Astrocyte of the spinal cord (primary cell): ENCODE measurements at regions not wholly inside any gene's neighbourhood (a gene's known extent, or its start where the extent isn't known, plus 50 kb on each side); places are given as distances from the start of the nearest gene placed in this dataset.

ENCODE experiments used
- DNase-seq: peaks from one replicate; pipeline ENCODE4 v3.0.0; 2011; ENCODE audit warnings: low read depth, low spot score
- H3K4me3 ChIP-seq: 2 replicates; pipeline ENCODE4 v1.5.1; 2011; ENCODE audit warnings: low read depth, mild to moderate bottlenecking, low read length, moderate library complexity
- in situ Hi-C: cut with HindIII; loops from 2 replicates; pipeline ENCODE4 v1.10.0; 2017; ENCODE audit warnings: low sequenced_read_pairs
- TF ChIP-seq, protein P1 (sequence below): IDR thresholded peaks from 2 replicates; pipeline ENCODE4 v1.5.1; 2012; ENCODE audit warnings: low read depth, mild to moderate bottlenecking, low read length, inconsistent platforms

- in situ Hi-C loops, result no loop called here
- no peak overlapping the region for H3K4me3 ChIP-seq
- TF ChIP-seq, protein P1, sequence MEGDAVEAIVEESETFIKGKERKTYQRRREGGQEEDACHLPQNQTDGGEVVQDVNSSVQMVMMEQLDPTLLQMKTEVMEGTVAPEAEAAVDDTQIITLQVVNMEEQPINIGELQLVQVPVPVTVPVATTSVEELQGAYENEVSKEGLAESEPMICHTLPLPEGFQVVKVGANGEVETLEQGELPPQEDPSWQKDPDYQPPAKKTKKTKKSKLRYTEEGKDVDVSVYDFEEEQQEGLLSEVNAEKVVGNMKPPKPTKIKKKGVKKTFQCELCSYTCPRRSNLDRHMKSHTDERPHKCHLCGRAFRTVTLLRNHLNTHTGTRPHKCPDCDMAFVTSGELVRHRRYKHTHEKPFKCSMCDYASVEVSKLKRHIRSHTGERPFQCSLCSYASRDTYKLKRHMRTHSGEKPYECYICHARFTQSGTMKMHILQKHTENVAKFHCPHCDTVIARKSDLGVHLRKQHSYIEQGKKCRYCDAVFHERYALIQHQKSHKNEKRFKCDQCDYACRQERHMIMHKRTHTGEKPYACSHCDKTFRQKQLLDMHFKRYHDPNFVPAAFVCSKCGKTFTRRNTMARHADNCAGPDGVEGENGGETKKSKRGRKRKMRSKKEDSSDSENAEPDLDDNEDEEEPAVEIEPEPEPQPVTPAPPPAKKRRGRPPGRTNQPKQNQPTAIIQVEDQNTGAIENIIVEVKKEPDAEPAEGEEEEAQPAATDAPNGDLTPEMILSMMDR, result no peak
- no peak for DNase-seq
These were observed 214.1 kb upstream of the NRIP1 start for GRCh38 chr21:15278851-15279250.

DNA sequence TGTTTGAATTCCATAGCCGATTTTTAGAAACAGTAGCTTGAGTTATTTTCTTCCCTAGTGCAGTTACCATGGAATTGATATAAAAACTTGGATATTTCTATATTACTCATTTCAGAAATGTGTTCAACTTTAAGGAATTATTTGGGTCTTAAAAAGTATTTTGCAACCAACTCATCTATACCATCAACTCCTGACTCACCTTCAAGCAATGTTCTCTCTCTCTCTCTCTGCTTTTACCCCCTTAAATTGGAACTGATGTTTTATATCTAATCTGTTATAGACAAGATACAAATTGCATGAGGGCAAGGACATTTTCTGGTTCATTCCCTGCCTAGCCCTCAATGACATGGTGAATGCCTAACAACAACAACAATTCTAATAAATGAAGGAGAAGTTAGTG is 214.7 kb upstream of the NRIP1 start:
- in situ Hi-C loops, result no loop called here
- H3K4me3 ChIP-seq, result no peak overlapping the region
- DNase-seq, result no peak
- TF ChIP-seq, protein P1, result no peak

GRCh38 chr21:15281714-15282113 is 216.9 kb upstream of the NRIP1 start:
- in situ Hi-C loops, result no loop called here
- H3K4me3 ChIP-seq, result no peak overlapping the region
- DNase-seq, result no peak
- TF ChIP-seq, protein P1, result no peak

- TF ChIP-seq, protein P1, result no peak
- DNase-seq, result peak; percentile 19
- H3K4me3 ChIP-seq, result no peak overlapping the region
- in situ Hi-C loops, result no loop called here
These were observed 217.9 kb upstream of the NRIP1 start for GRCh38 chr21:15282665-15283064.

DNA sequence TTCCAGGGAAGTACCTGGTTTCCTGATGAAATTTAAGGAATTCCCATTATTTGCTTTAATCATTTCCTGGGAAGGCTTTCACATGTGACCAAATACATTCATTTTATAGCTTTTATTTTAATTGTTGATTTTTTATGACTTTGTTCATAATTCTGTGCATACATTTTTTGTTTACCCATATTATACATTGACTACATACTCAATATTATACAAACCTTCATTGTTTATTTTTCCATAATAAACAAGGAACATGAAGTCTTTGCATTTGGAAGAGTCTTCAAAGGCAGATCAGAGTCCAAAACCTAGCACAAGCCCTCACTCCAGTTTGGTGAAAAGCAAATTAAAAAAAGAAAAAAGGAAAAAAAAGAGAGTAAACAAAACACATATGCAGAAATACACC is 218.3 kb upstream of the NRIP1 start:
- DNase-seq, result no peak
- H3K4me3 ChIP-seq, result no peak overlapping the region
- TF ChIP-seq, protein P1, result no peak
- in situ Hi-C loops, result no loop called here

DNA sequence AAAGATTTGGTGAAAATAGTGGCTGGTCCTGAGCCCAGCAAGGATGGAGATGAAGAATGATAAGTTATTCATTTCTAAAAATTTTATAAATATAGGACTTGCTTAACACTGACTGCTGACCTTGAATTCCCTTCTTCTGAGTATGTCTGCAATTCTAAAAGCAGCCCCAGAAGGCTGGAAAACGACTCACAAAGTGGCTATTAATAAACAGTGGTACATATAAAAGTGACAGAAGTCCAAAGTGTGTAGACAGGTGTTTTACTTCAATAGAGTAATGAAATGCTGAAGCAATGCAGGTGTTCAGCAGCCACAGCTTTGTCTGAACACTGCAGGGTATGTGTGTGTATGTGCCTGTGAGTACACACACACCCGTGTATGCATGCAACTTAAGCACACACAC is 219.0 kb upstream of the NRIP1 start:
- DNase-seq, result no peak
- H3K4me3 ChIP-seq, result no peak overlapping the region
- in situ Hi-C loops, result no loop called here
- TF ChIP-seq, protein P1, result no peak

DNA sequence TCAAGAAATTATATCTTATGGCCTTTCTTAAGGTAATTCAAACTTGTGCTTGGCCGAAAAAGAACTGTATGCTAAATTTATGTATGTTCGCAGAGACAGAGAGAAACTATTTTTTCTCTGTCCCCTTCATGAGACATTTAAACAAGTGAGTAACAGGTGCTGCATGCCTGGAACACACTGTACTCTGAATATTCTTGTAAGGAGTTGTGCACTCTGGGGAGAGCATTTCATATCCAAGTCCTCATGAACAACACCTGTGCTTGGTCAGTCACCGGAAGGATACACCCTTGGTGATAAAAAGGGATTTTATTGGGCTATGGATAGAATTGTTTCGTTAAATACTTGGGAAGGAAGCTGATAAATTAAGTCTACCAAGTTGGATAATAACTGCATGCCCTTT is 220.8 kb upstream of the NRIP1 start:
- in situ Hi-C loops, result no loop called here
- H3K4me3 ChIP-seq, result no peak overlapping the region
- TF ChIP-seq, protein P1, result no peak
- DNase-seq, result no peak
